ENCODE measurements at regions not wholly inside any gene's neighbourhood (a gene's known extent, or its start where the extent isn't known, plus 50 kb on each side); places are given as distances from the start of the nearest gene placed in this dataset.

GRCh38 chr13:40095695-40096356 lies 440.4 kb downstream of the COG6 start:
- TF ChIP-seq CTCF (IDR thresholded peaks at IDR 0.05 in 8 of 11, conservative IDR thresholded peaks at IDR 0.05 in 3 of 11): no peak
- no peak for TF ChIP-seq POLR2AphosphoS5 (IDR thresholded peaks at IDR 0.05)
